Esophagus squamous epithelium (tissue), 4 donors: ENCODE measurements at regions not wholly inside any gene's neighbourhood (a gene's known extent, or its start where the extent isn't known, plus 50 kb on each side); places are given as distances from the start of the nearest gene placed in this dataset.

Experiments
- POLR2A ChIP-seq, 4 donors: fragments of 450-650 bp; IDR thresholded peaks; one replicate each; pipeline ENCODE4 v1.6.1; 2017; ENCODE audit warnings: antibody characterized with exemption in 4 of 4, mild to moderate bottlenecking in 4 of 4, moderate library complexity in 3 of 4
- TF ChIP-seq, protein P1 (sequence below), 6 experiments: fragments of 450-650 bp in 4 of 6; fragments of 200-600 bp in 2 of 6; sonication (generic) in 2 of 6; IDR thresholded peaks; one replicate each; pipeline ENCODE4 v1.5.1; 2016 to 2019; ENCODE audit warnings: antibody characterized with exemption in 6 of 6, mild to moderate bottlenecking in 4 of 6, moderate library complexity in 4 of 6

DNA sequence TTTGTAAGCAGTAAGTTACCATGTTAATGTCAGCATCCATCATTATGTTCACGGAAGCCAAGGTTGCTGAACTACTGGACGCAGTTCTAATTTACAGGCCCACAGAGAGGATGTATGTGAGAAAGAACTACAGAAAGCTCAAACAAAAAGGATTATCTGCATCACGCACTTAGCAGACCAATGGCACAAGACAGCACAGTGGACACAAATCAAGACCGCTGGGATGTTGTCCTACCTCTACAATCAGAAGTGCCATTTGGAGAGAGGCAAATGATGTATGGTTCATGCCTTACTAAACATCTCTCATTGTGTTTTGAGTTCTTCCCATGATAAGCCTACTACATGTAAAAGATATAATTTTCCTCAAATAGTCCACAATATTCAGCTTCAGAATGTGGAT, 330.7 kb upstream of the CHAC2 start:
- TF ChIP-seq, protein P1, sequence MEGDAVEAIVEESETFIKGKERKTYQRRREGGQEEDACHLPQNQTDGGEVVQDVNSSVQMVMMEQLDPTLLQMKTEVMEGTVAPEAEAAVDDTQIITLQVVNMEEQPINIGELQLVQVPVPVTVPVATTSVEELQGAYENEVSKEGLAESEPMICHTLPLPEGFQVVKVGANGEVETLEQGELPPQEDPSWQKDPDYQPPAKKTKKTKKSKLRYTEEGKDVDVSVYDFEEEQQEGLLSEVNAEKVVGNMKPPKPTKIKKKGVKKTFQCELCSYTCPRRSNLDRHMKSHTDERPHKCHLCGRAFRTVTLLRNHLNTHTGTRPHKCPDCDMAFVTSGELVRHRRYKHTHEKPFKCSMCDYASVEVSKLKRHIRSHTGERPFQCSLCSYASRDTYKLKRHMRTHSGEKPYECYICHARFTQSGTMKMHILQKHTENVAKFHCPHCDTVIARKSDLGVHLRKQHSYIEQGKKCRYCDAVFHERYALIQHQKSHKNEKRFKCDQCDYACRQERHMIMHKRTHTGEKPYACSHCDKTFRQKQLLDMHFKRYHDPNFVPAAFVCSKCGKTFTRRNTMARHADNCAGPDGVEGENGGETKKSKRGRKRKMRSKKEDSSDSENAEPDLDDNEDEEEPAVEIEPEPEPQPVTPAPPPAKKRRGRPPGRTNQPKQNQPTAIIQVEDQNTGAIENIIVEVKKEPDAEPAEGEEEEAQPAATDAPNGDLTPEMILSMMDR (IDR thresholded peaks at IDR 0.05): no peak
- no peak for TF ChIP-seq POLR2A (IDR thresholded peaks at IDR 0.05)
